ENCODE measurements at regions not wholly inside any gene's neighbourhood (a gene's known extent, or its start where the extent isn't known, plus 50 kb on each side); places are given as distances from the start of the nearest gene placed in this dataset.

- Histone ChIP-seq H3K27me3 (ENCODE audit: control insufficient read depth, insufficient read depth, low read length) (no peaks in the 10 kb centered on the region), H3K9ac (ENCODE audit: low read length) (no peak overlapping the region), H3K4me1 (ENCODE audit: control insufficient read depth, insufficient read depth, low read length) (peaks cover 19% of the 10 kb centered on the region), H3K36me3 (ENCODE audit: control insufficient read depth, insufficient read depth, low read length) (no peaks in the 10 kb centered on the region), H3K27ac (ENCODE audit: low read depth, low read length) (no peak overlapping the region), H3K4me3 (ENCODE audit: low read depth, low read length) (no peak overlapping the region), H3K9me3 (ENCODE audit: control insufficient read depth, insufficient read depth, low read depth, low read length) (peaks cover 11% of the 10 kb centered on the region; the same call in 1 of the 2 replicates)
Measured at GRCh38 chr10:35844686-35845085, 202.6 kb upstream of the FZD8 start.

GRCh38 chr10:35843524-35844181 is 201.6 kb upstream of the FZD8 start:
- Histone ChIP-seq H3K4me1 (ENCODE audit: control insufficient read depth, insufficient read depth, low read length) (peaks cover 18% of the 10 kb centered on the region), H3K4me3 (ENCODE audit: low read depth, low read length) (no peak overlapping the region), H3K9ac (ENCODE audit: low read length) (no peak overlapping the region), H3K36me3 (ENCODE audit: control insufficient read depth, insufficient read depth, low read length) (no peaks in the 10 kb centered on the region), H3K27me3 (ENCODE audit: control insufficient read depth, insufficient read depth, low read length) (no peaks in the 10 kb centered on the region), H3K9me3 (ENCODE audit: control insufficient read depth, insufficient read depth, low read depth, low read length) (peaks cover 11% of the 10 kb centered on the region; the same call in 1 of the 2 replicates), H3K27ac (ENCODE audit: low read depth, low read length) (no peak overlapping the region)

GRCh38 chr10:35838054-35838453 is 196.0 kb upstream of the FZD8 start:
- Histone ChIP-seq H3K27me3 (ENCODE audit: control insufficient read depth, insufficient read depth, low read length) (no peaks in the 10 kb centered on the region), H3K9ac (ENCODE audit: low read length) (no peak overlapping the region), H3K36me3 (ENCODE audit: control insufficient read depth, insufficient read depth, low read length) (no peaks in the 10 kb centered on the region), H3K4me1 (ENCODE audit: control insufficient read depth, insufficient read depth, low read length) (0 out of 2 replicates have a peak, but pooled peaks cover 6% of the 10 kb centered on the region), H3K4me3 (ENCODE audit: low read depth, low read length) (no peak overlapping the region), H3K27ac (ENCODE audit: low read depth, low read length) (no peak overlapping the region), H3K9me3 (ENCODE audit: control insufficient read depth, insufficient read depth, low read depth, low read length) (peaks cover 11% of the 10 kb centered on the region; the same call in 1 of the 2 replicates)

- Histone ChIP-seq H3K36me3 (ENCODE audit: control insufficient read depth, insufficient read depth, low read length) (no peaks in the 10 kb centered on the region), H3K4me3 (ENCODE audit: low read depth, low read length) (no peak overlapping the region), H3K27ac (ENCODE audit: low read depth, low read length) (no peak overlapping the region), H3K4me1 (ENCODE audit: control insufficient read depth, insufficient read depth, low read length) (peaks cover 13% of the 10 kb centered on the region; the same call in 1 of the 2 replicates), H3K27me3 (ENCODE audit: control insufficient read depth, insufficient read depth, low read length) (no peaks in the 10 kb centered on the region), H3K9ac (ENCODE audit: low read length) (no peak overlapping the region), H3K9me3 (ENCODE audit: control insufficient read depth, insufficient read depth, low read depth, low read length) (peaks cover 4% of the 10 kb centered on the region; the same call in 1 of the 2 replicates)
Measured at GRCh38 chr10:35835545-35835944, 193.4 kb upstream of the FZD8 start.

GRCh38 chr10:35834877-35835494 is 192.9 kb upstream of the FZD8 start:
- no peak overlapping the region for H3K9ac ChIP-seq (ENCODE audit: low read length)

GRCh38 chr10:35827783-35828182 is 185.7 kb upstream of the FZD8 start:
- Histone ChIP-seq H3K36me3 (ENCODE audit: control insufficient read depth, insufficient read depth, low read length) (no peaks in the 10 kb centered on the region), H3K27ac (ENCODE audit: low read depth, low read length) (no peak overlapping the region), H3K27me3 (ENCODE audit: control insufficient read depth, insufficient read depth, low read length) (no peaks in the 10 kb centered on the region), H3K9me3 (ENCODE audit: control insufficient read depth, insufficient read depth, low read depth, low read length) (no peaks in the 10 kb centered on the region), H3K4me3 (ENCODE audit: low read depth, low read length) (no peak overlapping the region), H3K4me1 (ENCODE audit: control insufficient read depth, insufficient read depth, low read length) (peaks cover 6% of the 10 kb centered on the region; the same call in 1 of the 2 replicates), H3K9ac (ENCODE audit: low read length) (no peak overlapping the region)

More at GRCh38 chr10:35834877-35835494, 192.9 kb upstream of the FZD8 start:
- Histone ChIP-seq H3K27ac (ENCODE audit: low read depth, low read length) (no peak overlapping the region), H3K4me3 (ENCODE audit: low read depth, low read length) (no peak overlapping the region), H3K36me3 (ENCODE audit: control insufficient read depth, insufficient read depth, low read length) (no peaks in the 10 kb centered on the region), H3K27me3 (ENCODE audit: control insufficient read depth, insufficient read depth, low read length) (no peaks in the 10 kb centered on the region), H3K9me3 (ENCODE audit: control insufficient read depth, insufficient read depth, low read depth, low read length) (no peaks in the 10 kb centered on the region; the same call in 1 of the 2 replicates), H3K4me1 (ENCODE audit: control insufficient read depth, insufficient read depth, low read length) (peaks cover 13% of the 10 kb centered on the region; the same call in 1 of the 2 replicates)

GRCh38 chr10:35824704-35825103 is 182.6 kb upstream of the FZD8 start:
- no peaks in the 10 kb centered on the region for H3K36me3 ChIP-seq (ENCODE audit: control insufficient read depth, insufficient read depth, low read length)
- no peak overlapping the region for H3K27ac ChIP-seq (ENCODE audit: low read depth, low read length)
- H3K9ac ChIP-seq (ENCODE audit: low read length) = no peak overlapping the region
- H3K27me3 ChIP-seq (ENCODE audit: control insufficient read depth, insufficient read depth, low read length) = no peaks in the 10 kb centered on the region
- peaks cover 6% of the 10 kb centered on the region; the same call in 1 of the 2 replicates for H3K4me1 ChIP-seq (ENCODE audit: control insufficient read depth, insufficient read depth, low read length)
- H3K9me3 ChIP-seq (ENCODE audit: control insufficient read depth, insufficient read depth, low read depth, low read length) = no peaks in the 10 kb centered on the region
- H3K4me3 ChIP-seq (ENCODE audit: low read depth, low read length) = no peak overlapping the region

- no peaks in the 10 kb centered on the region for H3K36me3 ChIP-seq (ENCODE audit: control insufficient read depth, insufficient read depth, low read length)
- no peak overlapping the region for H3K4me3 ChIP-seq (ENCODE audit: low read depth, low read length)
- H3K27me3 ChIP-seq (ENCODE audit: control insufficient read depth, insufficient read depth, low read length) = no peaks in the 10 kb centered on the region
- H3K4me1 ChIP-seq (ENCODE audit: control insufficient read depth, insufficient read depth, low read length) = peaks cover 6% of the 10 kb centered on the region; the same call in 1 of the 2 replicates
- H3K9me3 ChIP-seq (ENCODE audit: control insufficient read depth, insufficient read depth, low read depth, low read length) = no peaks in the 10 kb centered on the region
- no peak overlapping the region for H3K9ac ChIP-seq (ENCODE audit: low read length)
- no peak overlapping the region for H3K27ac ChIP-seq (ENCODE audit: low read depth, low read length)
Measured at GRCh38 chr10:35822316-35822715, 180.2 kb upstream of the FZD8 start.

- Histone ChIP-seq H3K9me3 (ENCODE audit: control insufficient read depth, insufficient read depth, low read depth, low read length) (no peaks in the 10 kb centered on the region), H3K4me1 (ENCODE audit: control insufficient read depth, insufficient read depth, low read length) (peaks cover 6% of the 10 kb centered on the region; the same call in 1 of the 2 replicates), H3K4me3 (ENCODE audit: low read depth, low read length) (no peak overlapping the region), H3K27ac (ENCODE audit: low read depth, low read length) (no peak overlapping the region), H3K9ac (ENCODE audit: low read length) (no peak overlapping the region), H3K36me3 (ENCODE audit: control insufficient read depth, insufficient read depth, low read length) (no peaks in the 10 kb centered on the region), H3K27me3 (ENCODE audit: control insufficient read depth, insufficient read depth, low read length) (no peaks in the 10 kb centered on the region)
Measured at GRCh38 chr10:35821339-35821911, 179.3 kb upstream of the FZD8 start.

GRCh38 chr10:35819736-35820135 is 177.6 kb upstream of the FZD8 start:
- Histone ChIP-seq H3K27ac (ENCODE audit: low read depth, low read length) (no peak overlapping the region), H3K9ac (ENCODE audit: low read length) (no peak overlapping the region), H3K4me1 (ENCODE audit: control insufficient read depth, insufficient read depth, low read length) (peaks cover 6% of the 10 kb centered on the region; the same call in 1 of the 2 replicates), H3K4me3 (ENCODE audit: low read depth, low read length) (no peak overlapping the region), H3K27me3 (ENCODE audit: control insufficient read depth, insufficient read depth, low read length) (no peaks in the 10 kb centered on the region), H3K36me3 (ENCODE audit: control insufficient read depth, insufficient read depth, low read length) (no peaks in the 10 kb centered on the region), H3K9me3 (ENCODE audit: control insufficient read depth, insufficient read depth, low read depth, low read length) (no peaks in the 10 kb centered on the region)

GRCh38 chr10:35819011-35819410 is 176.9 kb upstream of the FZD8 start:
- Histone ChIP-seq H3K9me3 (ENCODE audit: control insufficient read depth, insufficient read depth, low read depth, low read length) (no peaks in the 10 kb centered on the region), H3K9ac (ENCODE audit: low read length) (no peak overlapping the region), H3K27me3 (ENCODE audit: control insufficient read depth, insufficient read depth, low read length) (no peaks in the 10 kb centered on the region), H3K36me3 (ENCODE audit: control insufficient read depth, insufficient read depth, low read length) (no peaks in the 10 kb centered on the region), H3K27ac (ENCODE audit: low read depth, low read length) (no peak overlapping the region), H3K4me1 (ENCODE audit: control insufficient read depth, insufficient read depth, low read length) (peaks cover 6% of the 10 kb centered on the region; the same call in 1 of the 2 replicates), H3K4me3 (ENCODE audit: low read depth, low read length) (no peak overlapping the region)

Measured in HUES6 (cell line).